Activated CD8-positive, alpha-beta T cell treated with anti-CD3 and anti-CD28 coated beads for 36 hours (primary cell): ENCODE measurements at regions not wholly inside any gene's neighbourhood (a gene's known extent, or its start where the extent isn't known, plus 50 kb on each side); places are given as distances from the start of the nearest gene placed in this dataset.

ENCODE experiments used
- ATAC-seq: fragments of 200-7000 bp; cut with Tn5 transposase; one replicate; pipeline ENCODE4 v1.10.0; 2021; ENCODE audit warnings: mild to moderate bottlenecking, moderate library complexity
- CTCF ChIA-PET: fragments of 350-600 bp; sonication (Branson Sonifier 250); formaldehyde crosslinking; loops from one replicate; lab custom pipeline; 2021; ENCODE audit warnings: antibody characterized with exemption; lab: Charles Lee
- POLR2A ChIA-PET: fragments of 350-600 bp; sonication (Branson Sonifier 250); formaldehyde crosslinking; loops from one replicate; lab custom pipeline; 2021; ENCODE audit warnings: antibody characterized with exemption; lab: Charles Lee
- DNase-seq: peaks from one replicate; pipeline ENCODE4 v3.0.0-alpha.2; 2020
- H3K27ac Mint-ChIP-seq: one replicate; pipeline ENCODE4 v1.8.0; 2021; ENCODE audit warnings: mild to moderate bottlenecking, mixed read lengths
- H3K27me3 Mint-ChIP-seq: one replicate; pipeline ENCODE4 v1.8.0; 2021; ENCODE audit warnings: mixed read lengths
- H3K36me3 Mint-ChIP-seq: one replicate; pipeline ENCODE4 v1.8.0; 2021; ENCODE audit warnings: low read depth, mixed read lengths
- H3K4me1 Mint-ChIP-seq: one replicate; pipeline ENCODE4 v1.8.0; 2021; ENCODE audit warnings: low read depth, mixed read lengths
- H3K4me3 Mint-ChIP-seq: one replicate; pipeline ENCODE4 v1.8.0; 2021; ENCODE audit warnings: mild to moderate bottlenecking, moderate library complexity, mixed read lengths
- H3K9me3 Mint-ChIP-seq: one replicate; pipeline ENCODE4 v1.8.0; 2021; ENCODE audit warnings: mixed read lengths
- CTCF ChIP-seq: fragments of 200-600 bp; IDR thresholded peaks from one replicate; pipeline ENCODE4 v1.8.0; 2022; ENCODE audit warnings: antibody characterized with exemption, mild to moderate bottlenecking
- intact Hi-C: fragments of 100-400 bp; cut with micrococcal nuclease; formaldehyde crosslinking; loops from one replicate; pipeline ENCODE4 v1.10.0; 2022

- intact Hi-C loops: no loop called here
- ChIA-PET CTCF (interaction anchor here (1.0 to 1.4 kb wide), 2 partner anchors 41 to 42 kb away, joined by 3 to 4 read pairs; no protein-coding TSS in a partner anchor), POLR2A (no interaction called here)
- DNase-seq: no peak
- Mint-ChIP-seq H3K36me3 (no peaks in the 10 kb centered on the region), H3K4me1 (no peaks in the 10 kb centered on the region), H3K27me3 (peaks cover 18% of the 10 kb centered on the region), H3K4me3 (no peak overlapping the region), H3K27ac (no peak overlapping the region), H3K9me3 (no peaks in the 10 kb centered on the region)
- no peak for TF ChIP-seq CTCF
- ATAC-seq: no peak
Observed at GRCh38 chr1:233482388-233482787, 131.5 kb upstream of the KCNK1 start.

- Mint-ChIP-seq H3K4me3 (no peak overlapping the region), H3K9me3 (no peaks in the 10 kb centered on the region), H3K27me3 (peaks cover 21% of the 10 kb centered on the region), H3K4me1 (no peaks in the 10 kb centered on the region), H3K36me3 (no peaks in the 10 kb centered on the region), H3K27ac (no peak overlapping the region)
- no peak for TF ChIP-seq CTCF
- CTCF ChIA-PET: no interaction called here
- POLR2A ChIA-PET: no interaction called here
- DNase-seq (no peak), ATAC-seq (no peak)
- intact Hi-C loops: no loop called here
Observed at GRCh38 chr1:233485385-233485784, 128.5 kb upstream of the KCNK1 start.

- Mint-ChIP-seq H3K27me3 (peaks cover 20% of the 10 kb centered on the region), H3K36me3 (no peaks in the 10 kb centered on the region), H3K4me3 (no peak overlapping the region), H3K27ac (no peak overlapping the region), H3K9me3 (no peaks in the 10 kb centered on the region), H3K4me1 (no peaks in the 10 kb centered on the region)
- DNase-seq (no peak), ATAC-seq (no peak)
- ChIA-PET POLR2A (no interaction called here), CTCF (interaction anchor here (0.8 kb wide), 1 partner anchor 17 kb away, joined by 3 read pairs; no protein-coding TSS in a partner anchor)
- TF ChIP-seq CTCF: no peak
- intact Hi-C loops: no loop called here
Observed at GRCh38 chr1:233485809-233486398, 128.0 kb upstream of the KCNK1 start.

- ChIA-PET POLR2A (no interaction called here), CTCF (no interaction called here)
- Mint-ChIP-seq H3K9me3 (no peaks in the 10 kb centered on the region), H3K27ac (no peak overlapping the region), H3K4me3 (no peak overlapping the region), H3K27me3 (peaks cover 20% of the 10 kb centered on the region), H3K36me3 (no peaks in the 10 kb centered on the region), H3K4me1 (no peaks in the 10 kb centered on the region)
- intact Hi-C loops: no loop called here
- DNase-seq (no peak), ATAC-seq (no peak)
- no peak for TF ChIP-seq CTCF
Observed at GRCh38 chr1:233487408-233487807, 126.5 kb upstream of the KCNK1 start.

GRCh38 chr1:233489411-233489810, 124.5 kb upstream of the KCNK1 start:
- no peak overlapping the region for H3K27ac Mint-ChIP-seq
- intact Hi-C loops: no loop called here
- no peaks in the 10 kb centered on the region for H3K4me1 Mint-ChIP-seq
- no peak for DNase-seq
- TF ChIP-seq CTCF: no peak
- POLR2A ChIA-PET: no interaction called here
- H3K27me3 Mint-ChIP-seq: peaks cover 18% of the 10 kb centered on the region
- ATAC-seq: no peak
- H3K36me3 Mint-ChIP-seq: no peaks in the 10 kb centered on the region
- CTCF ChIA-PET: no interaction called here
- H3K4me3 Mint-ChIP-seq: no peak overlapping the region
- H3K9me3 Mint-ChIP-seq: no peaks in the 10 kb centered on the region
